NCI-H226 (cell line): ENCODE measurements at regions not wholly inside any gene's neighbourhood (a gene's known extent, or its start where the extent isn't known, plus 50 kb on each side); places are given as distances from the start of the nearest gene placed in this dataset.
A peak's percentile ranks its signal among the peaks of the same experiment; 100 is the strongest.

ENCODE experiments used
- DNase-seq: peaks from one replicate; pipeline ENCODE4 v3.0.0-alpha.2; 2015

GRCh38 chr20:7571521-7572055 is 368.7 kb downstream of the HAO1 start:
- no peak for DNase-seq

- DNase-seq = no peak
Observed at GRCh38 chr20:7579888-7580287, 360.4 kb downstream of the HAO1 start.

- DNase-seq = no peak
Observed at GRCh38 chr20:7585126-7585679, 355.1 kb downstream of the HAO1 start.

- DNase-seq = no peak
Observed at GRCh38 chr20:7586481-7586880, 353.8 kb downstream of the HAO1 start.

GRCh38 chr20:7589164-7589563 is 351.1 kb downstream of the HAO1 start:
- DNase-seq = no peak

DNA sequence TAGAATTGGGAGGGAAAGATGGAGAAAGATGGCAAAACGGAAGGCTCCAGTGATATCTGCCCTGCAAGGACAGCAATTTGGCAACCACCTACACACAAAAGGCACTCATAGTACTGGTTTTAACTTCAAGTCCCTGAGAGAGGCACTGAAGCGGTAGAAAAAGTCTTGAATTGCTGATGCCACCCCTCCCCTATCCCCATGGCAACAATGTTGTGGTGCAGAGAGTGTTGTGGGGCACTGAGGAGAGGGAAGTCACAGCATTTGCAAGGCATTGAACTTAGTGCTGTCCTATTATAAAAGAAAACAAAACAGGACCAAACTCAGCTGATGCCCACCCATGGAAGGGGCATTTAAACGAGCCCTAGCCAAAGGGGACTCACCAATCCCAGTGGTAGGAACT is 343.7 kb downstream of the HAO1 start:
- no peak for DNase-seq

- no peak for DNase-seq
Observed at GRCh38 chr20:7601431-7601830, 338.8 kb downstream of the HAO1 start.

- no peak for DNase-seq
Observed at GRCh38 chr20:7606941-7607340, 333.3 kb downstream of the HAO1 start.

DNA sequence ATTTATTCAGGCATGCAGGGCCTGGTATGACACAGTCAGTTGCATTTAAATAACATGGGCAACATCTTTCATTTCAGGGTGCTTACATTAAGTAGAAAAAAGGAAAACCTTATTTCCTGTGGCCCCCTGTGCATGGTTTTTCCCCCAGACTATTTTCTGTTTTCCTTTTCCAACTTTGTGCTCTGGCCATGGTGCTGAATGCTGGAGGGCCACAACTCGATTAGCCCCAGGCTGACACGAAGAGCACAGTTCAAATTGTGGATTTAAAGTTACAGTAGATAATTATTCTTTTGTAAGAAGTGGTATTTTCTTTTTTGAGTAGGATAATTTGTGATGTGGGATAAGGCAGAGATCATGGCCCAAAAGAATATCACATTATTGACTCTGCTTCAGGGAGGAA is 332.0 kb downstream of the HAO1 start:
- no peak for DNase-seq

DNA sequence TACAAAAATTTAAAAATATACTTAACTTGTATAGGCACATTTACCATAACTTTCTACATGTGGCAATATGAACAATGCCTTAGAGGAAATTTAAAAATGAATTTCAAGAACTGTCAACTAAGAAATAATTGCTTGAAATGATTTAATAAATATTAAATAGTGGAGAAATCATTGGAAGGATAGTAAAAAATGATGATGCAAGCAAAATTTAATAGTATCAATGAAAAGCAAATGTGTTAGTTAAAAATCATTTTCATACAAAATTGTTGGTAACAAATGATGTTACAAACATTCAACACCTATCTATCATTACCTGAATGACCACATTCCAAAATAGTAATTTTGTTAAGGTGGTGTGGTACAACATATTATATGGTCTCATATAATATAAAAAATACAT is 331.0 kb downstream of the HAO1 start:
- DNase-seq = no peak

- DNase-seq = no peak
Observed at GRCh38 chr20:7610681-7611080, 329.6 kb downstream of the HAO1 start.

GRCh38 chr20:7617797-7618196 is 322.5 kb downstream of the HAO1 start:
- DNase-seq = no peak

DNA sequence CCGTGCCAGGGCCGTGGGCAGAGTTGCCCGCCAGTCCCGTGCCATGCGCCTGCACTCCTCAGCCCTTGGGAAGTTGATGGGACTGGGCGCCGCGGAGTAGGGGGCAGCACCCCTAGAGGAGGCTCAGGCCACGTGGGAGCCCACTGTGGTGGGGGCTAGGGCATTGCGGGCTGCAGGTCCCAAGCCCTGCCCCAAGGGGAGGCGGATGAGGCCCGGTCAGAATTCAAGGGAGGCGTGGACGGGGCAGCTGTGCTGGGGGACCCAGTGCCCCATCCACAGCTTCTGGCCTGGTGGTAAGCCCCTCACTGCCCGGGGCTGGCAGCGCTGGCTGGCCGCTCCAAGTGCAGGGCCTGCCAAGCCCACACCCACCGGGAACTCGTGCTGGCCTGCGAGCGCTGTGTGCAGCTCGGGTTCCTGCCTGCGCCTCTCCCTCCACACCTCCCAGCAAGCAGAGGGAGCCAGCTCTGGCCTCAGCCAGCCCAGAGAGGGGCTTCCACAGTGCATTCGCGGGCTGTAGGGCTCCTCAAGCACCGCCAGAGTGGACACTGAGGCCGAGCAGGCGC is 317.8 kb downstream of the HAO1 start:
- DNase-seq = no peak

DNA sequence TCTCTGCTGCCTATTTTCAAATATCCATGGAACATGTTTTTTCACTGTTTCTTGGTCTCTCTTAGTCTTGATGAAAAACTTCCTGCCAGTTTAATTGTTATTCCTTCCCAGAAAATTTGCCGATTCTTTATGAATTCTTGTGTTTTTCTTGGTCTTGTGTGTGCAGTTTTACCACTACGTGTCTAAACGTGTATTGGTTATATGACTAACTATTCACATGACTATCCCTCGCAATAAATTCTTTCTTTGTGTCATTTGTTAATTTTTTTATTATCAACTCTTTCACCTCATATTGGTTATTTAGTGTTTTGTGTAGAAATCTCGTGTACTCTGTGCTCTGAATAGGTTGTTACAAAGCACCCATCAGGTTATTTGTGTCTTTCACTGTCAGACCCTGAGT is 315.4 kb downstream of the HAO1 start:
- DNase-seq = no peak

DNA sequence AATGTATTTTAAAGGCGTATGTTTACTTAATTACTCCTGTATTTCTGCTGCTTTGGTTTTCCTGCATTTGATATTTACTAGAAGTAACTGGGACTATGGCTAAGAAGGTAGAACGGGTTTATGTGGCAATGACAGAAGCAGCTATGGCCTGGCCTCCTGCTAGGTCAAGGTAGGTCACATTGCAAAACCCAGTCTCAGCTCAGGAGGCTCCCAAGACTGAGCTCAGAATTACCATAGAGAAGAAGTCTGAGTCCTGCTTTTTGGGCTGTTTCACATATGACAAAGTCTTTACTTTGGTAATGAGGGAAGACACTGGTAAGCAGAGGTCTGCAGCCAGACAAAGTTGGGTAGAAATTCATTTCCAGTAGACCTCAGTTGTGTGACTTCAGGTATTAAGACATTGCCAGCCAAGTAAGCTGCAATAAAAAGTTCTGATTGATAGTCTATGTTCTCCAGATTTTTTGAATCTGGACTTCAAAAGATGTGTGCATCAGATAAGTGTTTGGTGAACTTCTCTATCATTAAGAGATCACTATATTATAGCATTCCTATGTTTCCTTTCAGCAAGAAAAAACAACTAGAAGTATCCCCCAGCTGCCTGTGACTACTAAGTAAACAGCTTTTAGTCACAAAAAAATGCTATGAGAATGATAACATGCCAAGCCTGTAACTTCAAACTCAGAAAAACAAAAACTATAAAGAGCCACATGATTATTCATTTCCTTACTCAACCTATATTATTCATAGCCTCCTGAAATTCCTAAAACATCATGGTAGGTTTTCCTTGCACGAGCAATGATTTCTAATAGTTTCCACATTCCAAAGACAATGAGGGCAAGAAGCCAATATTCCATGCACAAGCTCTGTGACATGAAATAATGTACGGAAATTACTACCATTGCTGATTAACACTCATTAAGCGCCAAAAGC is 312.3 kb downstream of the HAO1 start:
- DNase-seq = peak; percentile 3

- peak; percentile 3 for DNase-seq
Observed at GRCh38 chr20:7629880-7630279, 310.4 kb downstream of the HAO1 start.

DNA sequence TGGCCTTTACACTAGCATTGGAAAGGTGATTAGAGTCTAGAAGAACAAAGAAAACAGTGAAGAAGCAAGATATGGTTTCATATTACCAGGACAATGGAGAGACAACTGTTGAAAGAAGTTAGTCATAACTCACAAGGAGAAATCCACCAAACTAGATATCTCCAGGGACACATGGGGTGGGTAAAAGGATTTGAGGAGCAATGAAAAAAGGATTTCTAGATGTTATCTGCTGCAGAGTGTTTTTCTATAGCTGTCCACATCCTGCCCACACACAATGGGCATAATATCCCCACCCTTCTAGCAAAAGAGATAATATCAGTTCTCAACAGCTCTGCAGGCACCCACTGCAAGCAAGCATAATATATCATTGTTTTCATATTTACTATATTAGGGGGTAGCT is 303.1 kb downstream of the HAO1 start:
- no peak for DNase-seq

- DNase-seq = no peak
Observed at GRCh38 chr20:7650086-7650879, 290.0 kb downstream of the HAO1 start.

GRCh38 chr20:7654231-7654630 is 286.0 kb downstream of the HAO1 start:
- DNase-seq = no peak

GRCh38 chr20:7656687-7657467 is 283.4 kb downstream of the HAO1 start:
- DNase-seq = no peak

- DNase-seq = no peak
Observed at GRCh38 chr20:7657569-7657968, 282.7 kb downstream of the HAO1 start.

GRCh38 chr20:7660165-7660564 is 280.1 kb downstream of the HAO1 start:
- no peak for DNase-seq
